ENCODE measurements at regions not wholly inside any gene's neighbourhood (a gene's known extent, or its start where the extent isn't known, plus 50 kb on each side); places are given as distances from the start of the nearest gene placed in this dataset.

DNA sequence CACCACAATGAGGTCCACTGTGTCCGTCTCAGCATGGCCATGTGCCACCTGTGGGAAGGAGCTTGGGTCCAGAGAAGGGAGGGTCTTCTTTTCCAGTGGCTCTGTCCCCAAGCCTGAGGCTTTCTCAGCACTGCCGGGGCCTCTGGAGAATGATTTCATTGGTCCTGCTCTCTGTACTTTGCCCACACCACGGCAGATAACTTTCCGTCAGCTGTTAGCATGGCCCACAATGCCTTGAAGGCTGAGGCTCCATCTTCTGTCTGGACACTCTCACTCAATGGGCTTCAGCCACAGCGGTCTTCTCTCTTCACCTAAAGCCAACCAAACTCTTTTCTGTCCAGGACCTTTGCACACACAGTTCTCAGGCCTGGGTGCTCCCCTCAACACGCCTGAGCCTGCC is 192.5 kb downstream of the CXCL12 start:
- Histone ChIP-seq H3K4me3 (no peak overlapping the region), H3K4me1 (peaks cover 0 to 19% (median 4%) of the 10 kb centered on the region in 3 donors), H3K27ac (no peak overlapping the region), H3K9me3 (no peaks in the 10 kb centered on the region), H3K27me3 (no peaks in the 10 kb centered on the region), H3K36me3 (no peaks in the 10 kb centered on the region)
- ATAC-seq: no peak
- no peak for TF ChIP-seq EP300 (IDR thresholded peaks at IDR 0.05)
- TF ChIP-seq POLR2AphosphoS5 (IDR thresholded peaks at IDR 0.05): no peak
- TF ChIP-seq, protein P1, sequence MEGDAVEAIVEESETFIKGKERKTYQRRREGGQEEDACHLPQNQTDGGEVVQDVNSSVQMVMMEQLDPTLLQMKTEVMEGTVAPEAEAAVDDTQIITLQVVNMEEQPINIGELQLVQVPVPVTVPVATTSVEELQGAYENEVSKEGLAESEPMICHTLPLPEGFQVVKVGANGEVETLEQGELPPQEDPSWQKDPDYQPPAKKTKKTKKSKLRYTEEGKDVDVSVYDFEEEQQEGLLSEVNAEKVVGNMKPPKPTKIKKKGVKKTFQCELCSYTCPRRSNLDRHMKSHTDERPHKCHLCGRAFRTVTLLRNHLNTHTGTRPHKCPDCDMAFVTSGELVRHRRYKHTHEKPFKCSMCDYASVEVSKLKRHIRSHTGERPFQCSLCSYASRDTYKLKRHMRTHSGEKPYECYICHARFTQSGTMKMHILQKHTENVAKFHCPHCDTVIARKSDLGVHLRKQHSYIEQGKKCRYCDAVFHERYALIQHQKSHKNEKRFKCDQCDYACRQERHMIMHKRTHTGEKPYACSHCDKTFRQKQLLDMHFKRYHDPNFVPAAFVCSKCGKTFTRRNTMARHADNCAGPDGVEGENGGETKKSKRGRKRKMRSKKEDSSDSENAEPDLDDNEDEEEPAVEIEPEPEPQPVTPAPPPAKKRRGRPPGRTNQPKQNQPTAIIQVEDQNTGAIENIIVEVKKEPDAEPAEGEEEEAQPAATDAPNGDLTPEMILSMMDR (IDR thresholded peaks at IDR 0.05): no peak
- TF ChIP-seq POLR2A (IDR thresholded peaks at IDR 0.05): no peak
- 95 to 100% methylated on average over 2 to 4 of the region's 6 CpGs for WGBS, 2 donors (ENCODE audit: low coverage in 1 of 2)

DNA sequence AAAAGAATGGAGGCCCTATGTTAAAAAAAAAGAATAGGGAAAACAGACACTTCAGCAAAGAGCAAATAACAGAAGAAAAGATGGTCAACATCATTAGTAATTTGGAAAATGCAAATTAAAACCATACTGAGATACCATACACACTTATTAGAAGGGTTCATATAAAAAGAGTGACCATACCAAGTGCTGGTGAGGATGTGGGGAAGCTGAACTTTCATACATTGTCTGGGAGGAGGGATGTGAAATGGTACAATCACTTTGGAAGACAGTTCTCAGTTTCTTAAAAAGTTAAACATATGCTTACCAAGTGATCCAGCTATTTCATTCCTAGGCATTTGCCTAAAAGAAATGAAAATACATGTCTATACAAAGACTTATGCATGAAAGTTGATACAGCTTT is 194.4 kb downstream of the CXCL12 start:
- H3K36me3 ChIP-seq: no peaks in the 10 kb centered on the region
- H3K4me1 ChIP-seq: peaks cover 0 to 8% (median 3%) of the 10 kb centered on the region in 3 donors
- no peaks in the 10 kb centered on the region for H3K9me3 ChIP-seq
- TF ChIP-seq POLR2AphosphoS5 (IDR thresholded peaks at IDR 0.05) (no peak), EP300 (IDR thresholded peaks at IDR 0.05) (no peak), POLR2A (IDR thresholded peaks at IDR 0.05) (no peak)
- TF ChIP-seq, protein P1 (IDR thresholded peaks at IDR 0.05): no peak
- H3K27ac ChIP-seq: no peak overlapping the region
- no peak overlapping the region for H3K4me3 ChIP-seq
- ATAC-seq: no peak
- H3K27me3 ChIP-seq: no peaks in the 10 kb centered on the region

DNA sequence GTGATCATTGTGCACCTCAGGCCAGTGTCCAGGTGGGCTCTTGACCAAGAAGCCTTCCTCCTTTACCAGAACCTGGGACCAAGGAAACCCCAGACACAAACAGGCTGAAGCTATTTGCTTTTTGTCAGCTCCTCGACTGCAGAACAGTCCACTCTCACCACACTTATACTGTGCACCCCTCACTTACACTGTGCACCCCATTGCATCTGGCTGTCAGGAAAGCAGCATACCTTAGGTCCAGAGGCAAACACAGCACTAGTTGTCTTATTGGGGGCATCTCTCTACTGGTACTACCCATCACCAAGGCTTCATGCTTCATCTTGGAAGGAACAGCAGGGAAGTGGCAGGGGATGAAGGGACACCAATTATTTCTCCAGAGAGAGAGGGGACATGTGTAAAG is 198.1 kb downstream of the CXCL12 start:
- H3K9me3 ChIP-seq: no peaks in the 10 kb centered on the region
- 75% methylated on average over 1 of the region's 1 CpG; no CpG with 5 or more reads in 1 of the 2 donors for WGBS, 2 donors (ENCODE audit: low coverage in 1 of 2)
- H3K4me1 ChIP-seq: peaks cover 0 to 20% (median 0%) of the 10 kb centered on the region in 3 donors
- H3K27ac ChIP-seq: no peak overlapping the region
- H3K27me3 ChIP-seq: no peaks in the 10 kb centered on the region
- no peaks in the 10 kb centered on the region for H3K36me3 ChIP-seq
- ATAC-seq: no peak
- no peak overlapping the region for H3K4me3 ChIP-seq
- TF ChIP-seq POLR2AphosphoS5 (IDR thresholded peaks at IDR 0.05) (no peak), EP300 (IDR thresholded peaks at IDR 0.05) (no peak), POLR2A (IDR thresholded peaks at IDR 0.05) (no peak)
- TF ChIP-seq, protein P1 (IDR thresholded peaks at IDR 0.05): no peak

DNA sequence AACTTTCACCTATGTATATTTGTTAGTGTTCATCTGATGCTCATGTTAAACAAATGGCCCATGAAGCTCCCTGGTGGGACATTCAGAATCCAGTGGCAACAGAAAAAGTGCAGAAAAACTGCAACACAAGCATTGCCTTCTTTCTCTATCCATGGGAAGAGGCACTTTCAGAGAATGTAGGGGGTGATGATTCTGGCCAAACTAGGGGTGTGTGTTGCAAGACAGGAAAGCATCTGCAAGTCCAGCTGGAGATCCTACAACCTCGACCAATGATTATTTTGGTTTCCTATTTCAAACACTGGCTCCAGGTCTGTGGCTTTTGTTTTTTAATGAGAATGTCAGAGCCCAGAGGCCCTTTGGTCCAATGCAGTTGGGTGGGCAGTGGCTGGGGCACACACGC is 198.7 kb downstream of the CXCL12 start:
- peak; percentile 78 for ATAC-seq

DNA sequence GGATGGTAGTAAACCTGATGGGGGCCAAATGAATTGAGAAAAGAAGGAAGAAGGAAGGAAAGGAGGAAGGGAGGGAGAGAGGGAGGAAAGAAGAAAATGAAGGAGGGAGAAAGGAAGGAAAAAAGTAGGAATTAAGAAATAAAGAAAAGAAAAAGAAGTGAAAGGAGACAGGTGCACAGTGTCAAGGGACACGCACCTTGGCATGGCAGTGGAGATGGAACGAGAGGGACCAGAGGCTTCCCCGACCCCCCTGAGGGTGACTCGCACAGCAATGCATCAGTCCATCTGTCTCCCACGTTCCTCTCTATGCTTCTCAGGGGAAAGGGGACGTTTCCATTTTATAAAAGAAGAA is 199.6 kb downstream of the CXCL12 start:
- Histone ChIP-seq H3K27ac (no peak overlapping the region), H3K4me3 (no peak overlapping the region), H3K36me3 (no peaks in the 10 kb centered on the region), H3K4me1 (peaks cover 0 to 27% (median 0%) of the 10 kb centered on the region in 3 donors), H3K9me3 (no peaks in the 10 kb centered on the region), H3K27me3 (no peaks in the 10 kb centered on the region)
- 61 to 71% methylated on average over 3 to 6 of the region's 6 CpGs for WGBS, 2 donors (ENCODE audit: low coverage in 1 of 2)
- TF ChIP-seq POLR2AphosphoS5 (IDR thresholded peaks at IDR 0.05): no peak
- TF ChIP-seq POLR2A (IDR thresholded peaks at IDR 0.05): no peak
- no peak for TF ChIP-seq EP300 (IDR thresholded peaks at IDR 0.05)
- TF ChIP-seq, protein P1 (IDR thresholded peaks at IDR 0.05): no peak
- no peak for ATAC-seq

More for the DNA sequence above, 198.7 kb downstream of the CXCL12 start:
- no peaks in the 10 kb centered on the region for H3K36me3 ChIP-seq
- WGBS, 2 donors (ENCODE audit: low coverage in 1 of 2): 20 to 37% methylated on average over 1 to 2 of the region's 2 CpGs
- H3K27ac ChIP-seq: no peak overlapping the region
- no peak for TF ChIP-seq POLR2A (IDR thresholded peaks at IDR 0.05)
- TF ChIP-seq POLR2AphosphoS5 (IDR thresholded peaks at IDR 0.05): no peak
- TF ChIP-seq EP300 (IDR thresholded peaks at IDR 0.05): no peak
- H3K4me3 ChIP-seq: no peak overlapping the region
- H3K4me1 ChIP-seq: peaks cover 0 to 21% (median 0%) of the 10 kb centered on the region in 3 donors
- H3K9me3 ChIP-seq: no peaks in the 10 kb centered on the region
- H3K27me3 ChIP-seq: no peaks in the 10 kb centered on the region

Data from gastroesophageal sphincter (tissue), 4 donors.